Panc1 (cell line): ENCODE measurements at regions not wholly inside any gene's neighbourhood (a gene's known extent, or its start where the extent isn't known, plus 50 kb on each side); places are given as distances from the start of the nearest gene placed in this dataset.

Experiments used
- ATAC-seq: fragments of 200-7000 bp; cut with Tn5 transposase; 2 replicates; pipeline ENCODE4 v1.9.1; 2020; ENCODE audit warnings: mild to moderate bottlenecking, moderate library complexity
- BruUV-seq: library from RNA; stranded (reverse); fragments of 400-500 nt; replicated peaks from 2 replicates; lab custom pipeline; 2021; lab: Mats Ljungman, UMichigan
- CTCF ChIA-PET: fragments of 300-600 bp; sonication (Branson Sonifier 250); formaldehyde crosslinking; loops from one replicate; lab custom pipeline; 2022; ENCODE audit warnings: antibody characterized with exemption; lab: Charles Lee
- POLR2A ChIA-PET: fragments of 300-600 bp; sonication (Branson Sonifier 250); formaldehyde crosslinking; loops from one replicate; lab custom pipeline; 2022; ENCODE audit warnings: antibody characterized with exemption; lab: Charles Lee
- DNase-seq: peaks from one replicate; pipeline ENCODE4 v3.0.0-alpha.2; 2010; ENCODE audit warnings: low read depth, low spot score
- H3K27ac ChIP-seq: 2 replicates; pipeline ENCODE4 v1.5.1; 2011; ENCODE audit warnings: mild to moderate bottlenecking, low read length, inconsistent platforms
- H3K27me3 ChIP-seq: fragments of 200-500 bp; sonication (Bioruptor generic); 2 replicates; pipeline ENCODE4 v1.6.0; 2014; ENCODE audit warnings: low read length, inconsistent platforms; ENCODE audit not compliant: control insufficient read depth, insufficient read depth
- H3K36me3 ChIP-seq: fragments of 200-500 bp; sonication (Bioruptor generic); 2 replicates; pipeline ENCODE4 v1.5.1; 2014; ENCODE audit warnings: inconsistent platforms, mild to moderate bottlenecking, low read length, moderate library complexity; ENCODE audit not compliant: control insufficient read depth, insufficient read depth
- H3K4me1 ChIP-seq: 2 replicates; pipeline ENCODE4 v1.5.1; 2011; ENCODE audit warnings: inconsistent platforms, mild to moderate bottlenecking, low read length, moderate library complexity; ENCODE audit not compliant: control insufficient read depth, insufficient read depth
- H3K4me3 ChIP-seq, 2 experiments: 2 replicates each; pipeline ENCODE4 v1.5.1; 2011 to 2012; ENCODE audit warnings: low read depth in 2 of 2, low read length in 2 of 2, mild to moderate bottlenecking in 2 of 2, inconsistent platforms in 1 of 2, moderate library complexity in 1 of 2
- H3K9me3 ChIP-seq: fragments of 200-500 bp; sonication (Bioruptor generic); 2 replicates; pipeline ENCODE4 v1.5.1; 2014; ENCODE audit warnings: low read depth, mild to moderate bottlenecking, inconsistent platforms, low read length, moderate library complexity; ENCODE audit not compliant: control insufficient read depth, insufficient read depth
- POLR2AphosphoS5 ChIP-seq: IDR thresholded peaks from 2 replicates; pipeline ENCODE4 v1.6.1; 2012; ENCODE audit warnings: mild to moderate bottlenecking, low read depth, low read length, moderate library complexity
- SIN3A ChIP-seq: IDR thresholded peaks from 2 replicates; pipeline ENCODE4 v1.6.1; 2012; ENCODE audit warnings: low read depth, mild to moderate bottlenecking, low read length, moderate library complexity, borderline replicate concordance; ENCODE audit not compliant: insufficient read depth
- TCF7L2 ChIP-seq: IDR thresholded peaks from 2 replicates; pipeline ENCODE4 v1.6.1; 2011; ENCODE audit warnings: mild to moderate bottlenecking, low read depth, low read length, inconsistent platforms
- in situ Hi-C: cut with HindIII; loops from 2 replicates; pipeline ENCODE4 v1.10.0; 2016; ENCODE audit warnings: low sequenced_read_pairs, low pct_unique_long_range_greater_than_20kb
- intact Hi-C: fragments of 100-400 bp; cut with micrococcal nuclease; formaldehyde crosslinking; loops from one replicate; pipeline ENCODE4 v1.10.0; 2022; ENCODE audit not compliant: unreplicated experiment
- TF ChIP-seq, protein P1 (sequence below): fragments of 450-650 bp; IDR thresholded peaks from 2 replicates; pipeline ENCODE4 v1.5.1; 2017; ENCODE audit warnings: mild to moderate bottlenecking
- TF ChIP-seq, protein P2 (sequence below), 2 experiments: IDR thresholded peaks; 2 replicates each; pipeline ENCODE4 v1.6.1; 2011 to 2012; ENCODE audit warnings: low read depth in 2 of 2, control low read depth in 1 of 2, low read length in 1 of 2, mild to moderate bottlenecking in 1 of 2, moderate library complexity in 1 of 2; ENCODE audit not compliant: insufficient read depth in 1 of 2

DNA sequence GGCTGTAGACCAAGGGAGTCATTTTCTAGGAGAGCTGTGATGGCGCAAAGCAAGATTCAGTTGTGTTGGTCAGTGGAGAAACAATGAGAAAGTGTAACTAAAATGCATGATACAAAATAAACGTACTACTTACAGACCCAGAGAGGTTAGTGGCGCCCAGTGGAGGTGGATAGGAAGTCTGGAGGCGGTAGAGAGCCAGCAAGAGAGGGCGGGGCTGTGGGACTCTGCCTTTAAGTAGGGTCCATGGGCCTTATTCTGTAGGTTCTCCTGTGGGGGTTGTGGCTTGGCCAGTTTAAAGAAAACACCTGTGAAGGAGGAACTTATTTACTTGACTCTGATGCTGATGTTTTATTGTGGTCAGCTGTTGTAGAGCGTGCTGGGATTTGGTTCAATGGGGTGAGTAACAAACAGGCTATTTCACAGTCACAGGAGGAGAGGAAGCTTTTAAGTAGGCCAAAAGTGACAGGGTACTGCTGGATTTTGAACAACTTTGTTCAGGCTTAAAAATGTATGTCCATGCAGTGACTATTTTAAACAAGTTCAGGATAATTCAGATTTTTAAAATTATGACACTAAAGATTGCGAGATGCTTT, 1097.7 kb downstream of the TMTC2 start:
- POLR2A ChIA-PET = no interaction called here
- DNase-seq (no peak), ATAC-seq (no peak)
- CTCF ChIA-PET = no interaction called here
- BruUV-seq = no TSS peak
- Histone ChIP-seq H3K4me3 (no peak overlapping the region), H3K36me3 (no peaks in the 10 kb centered on the region), H3K4me1 (no peaks in the 10 kb centered on the region), H3K9me3 (no peaks in the 10 kb centered on the region), H3K27ac (no peak overlapping the region), H3K27me3 (no peaks in the 10 kb centered on the region)
- TF ChIP-seq, protein P1, sequence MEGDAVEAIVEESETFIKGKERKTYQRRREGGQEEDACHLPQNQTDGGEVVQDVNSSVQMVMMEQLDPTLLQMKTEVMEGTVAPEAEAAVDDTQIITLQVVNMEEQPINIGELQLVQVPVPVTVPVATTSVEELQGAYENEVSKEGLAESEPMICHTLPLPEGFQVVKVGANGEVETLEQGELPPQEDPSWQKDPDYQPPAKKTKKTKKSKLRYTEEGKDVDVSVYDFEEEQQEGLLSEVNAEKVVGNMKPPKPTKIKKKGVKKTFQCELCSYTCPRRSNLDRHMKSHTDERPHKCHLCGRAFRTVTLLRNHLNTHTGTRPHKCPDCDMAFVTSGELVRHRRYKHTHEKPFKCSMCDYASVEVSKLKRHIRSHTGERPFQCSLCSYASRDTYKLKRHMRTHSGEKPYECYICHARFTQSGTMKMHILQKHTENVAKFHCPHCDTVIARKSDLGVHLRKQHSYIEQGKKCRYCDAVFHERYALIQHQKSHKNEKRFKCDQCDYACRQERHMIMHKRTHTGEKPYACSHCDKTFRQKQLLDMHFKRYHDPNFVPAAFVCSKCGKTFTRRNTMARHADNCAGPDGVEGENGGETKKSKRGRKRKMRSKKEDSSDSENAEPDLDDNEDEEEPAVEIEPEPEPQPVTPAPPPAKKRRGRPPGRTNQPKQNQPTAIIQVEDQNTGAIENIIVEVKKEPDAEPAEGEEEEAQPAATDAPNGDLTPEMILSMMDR = no peak
- TF ChIP-seq TCF7L2 (no peak), SIN3A (no peak)
- intact Hi-C loops = no loop called here
- in situ Hi-C loops = no loop called here

DNA sequence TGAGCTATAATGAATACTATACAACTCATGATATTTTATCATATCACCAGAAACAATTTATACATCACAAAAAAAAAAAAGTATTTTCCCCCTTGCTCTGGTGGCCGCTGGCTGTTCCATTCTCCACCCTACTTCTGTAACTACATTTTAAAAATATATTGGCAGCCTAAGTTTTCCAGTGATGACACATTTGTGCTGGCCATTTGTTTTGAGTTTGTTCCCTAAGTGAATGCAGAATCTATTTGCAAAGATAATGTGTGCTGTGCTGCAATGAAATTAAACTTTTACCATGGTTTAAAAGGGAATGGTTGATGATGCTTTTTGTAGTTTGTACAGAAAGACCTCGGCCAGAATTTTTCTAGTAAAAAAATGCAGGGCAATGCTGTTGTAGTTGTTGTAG, 1092.8 kb downstream of the TMTC2 start:
- Histone ChIP-seq H3K4me3 (no peak overlapping the region), H3K27me3 (no peaks in the 10 kb centered on the region), H3K4me1 (no peaks in the 10 kb centered on the region), H3K27ac (no peak overlapping the region), H3K9me3 (no peaks in the 10 kb centered on the region), H3K36me3 (no peaks in the 10 kb centered on the region)
- CTCF ChIA-PET = no interaction called here
- no TSS peak for BruUV-seq
- POLR2A ChIA-PET = no interaction called here
- no peak for TF ChIP-seq SIN3A
- TF ChIP-seq, protein P1 = no peak
- no peak for TF ChIP-seq POLR2AphosphoS5
- TF ChIP-seq, protein P2, sequence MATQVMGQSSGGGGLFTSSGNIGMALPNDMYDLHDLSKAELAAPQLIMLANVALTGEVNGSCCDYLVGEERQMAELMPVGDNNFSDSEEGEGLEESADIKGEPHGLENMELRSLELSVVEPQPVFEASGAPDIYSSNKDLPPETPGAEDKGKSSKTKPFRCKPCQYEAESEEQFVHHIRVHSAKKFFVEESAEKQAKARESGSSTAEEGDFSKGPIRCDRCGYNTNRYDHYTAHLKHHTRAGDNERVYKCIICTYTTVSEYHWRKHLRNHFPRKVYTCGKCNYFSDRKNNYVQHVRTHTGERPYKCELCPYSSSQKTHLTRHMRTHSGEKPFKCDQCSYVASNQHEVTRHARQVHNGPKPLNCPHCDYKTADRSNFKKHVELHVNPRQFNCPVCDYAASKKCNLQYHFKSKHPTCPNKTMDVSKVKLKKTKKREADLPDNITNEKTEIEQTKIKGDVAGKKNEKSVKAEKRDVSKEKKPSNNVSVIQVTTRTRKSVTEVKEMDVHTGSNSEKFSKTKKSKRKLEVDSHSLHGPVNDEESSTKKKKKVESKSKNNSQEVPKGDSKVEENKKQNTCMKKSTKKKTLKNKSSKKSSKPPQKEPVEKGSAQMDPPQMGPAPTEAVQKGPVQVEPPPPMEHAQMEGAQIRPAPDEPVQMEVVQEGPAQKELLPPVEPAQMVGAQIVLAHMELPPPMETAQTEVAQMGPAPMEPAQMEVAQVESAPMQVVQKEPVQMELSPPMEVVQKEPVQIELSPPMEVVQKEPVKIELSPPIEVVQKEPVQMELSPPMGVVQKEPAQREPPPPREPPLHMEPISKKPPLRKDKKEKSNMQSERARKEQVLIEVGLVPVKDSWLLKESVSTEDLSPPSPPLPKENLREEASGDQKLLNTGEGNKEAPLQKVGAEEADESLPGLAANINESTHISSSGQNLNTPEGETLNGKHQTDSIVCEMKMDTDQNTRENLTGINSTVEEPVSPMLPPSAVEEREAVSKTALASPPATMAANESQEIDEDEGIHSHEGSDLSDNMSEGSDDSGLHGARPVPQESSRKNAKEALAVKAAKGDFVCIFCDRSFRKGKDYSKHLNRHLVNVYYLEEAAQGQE (IDR thresholded peaks at IDR 0.05; ENCODE audit: insufficient read depth in 1 of 2, low read depth in 2 of 2, low read length in 1 of 2) = no peak
- TF ChIP-seq TCF7L2 = no peak
- no peak for ATAC-seq
- in situ Hi-C loops = no loop called here
- intact Hi-C loops = no loop called here
- no peak for DNase-seq
